ENCODE measurements at regions not wholly inside any gene's neighbourhood (a gene's known extent, or its start where the extent isn't known, plus 50 kb on each side); places are given as distances from the start of the nearest gene placed in this dataset.

GRCh38 chr11:97414801-97415200 lies 1025.0 kb downstream of the JRKL start:
- no peak for ATAC-seq (ENCODE audit: low FRiP score)
- DNase-seq (ENCODE audit: low spot score), result no peak
- TF ChIP-seq CTCF (IDR thresholded peaks at IDR 0.05), result no peak

- DNase-seq (ENCODE audit: low spot score) (no peak), ATAC-seq (ENCODE audit: low FRiP score) (no peak)
- TF ChIP-seq CTCF (IDR thresholded peaks at IDR 0.05), result no peak
Measured at GRCh38 chr11:97419729-97420128, 1029.9 kb downstream of the JRKL start.

GRCh38 chr11:97428247-97428790 lies 1038.5 kb downstream of the JRKL start:
- DNase-seq (ENCODE audit: low spot score), result no peak
- TF ChIP-seq CTCF (IDR thresholded peaks at IDR 0.05), result no peak
- no peak for ATAC-seq (ENCODE audit: low FRiP score)

GRCh38 chr11:97430877-97431276 lies 1041.1 kb downstream of the JRKL start:
- ATAC-seq (ENCODE audit: low FRiP score), result no peak
- no peak for TF ChIP-seq CTCF (IDR thresholded peaks at IDR 0.05)
- DNase-seq (ENCODE audit: low spot score), result no peak

- ATAC-seq (ENCODE audit: low FRiP score), result no peak
- no peak for TF ChIP-seq CTCF (IDR thresholded peaks at IDR 0.05)
- no peak for DNase-seq (ENCODE audit: low spot score)
Measured at GRCh38 chr11:97432926-97433325, 1043.1 kb downstream of the JRKL start.

GRCh38 chr11:97445561-97445960 lies 1055.7 kb downstream of the JRKL start:
- TF ChIP-seq CTCF (IDR thresholded peaks at IDR 0.05), result no peak
- DNase-seq (ENCODE audit: low spot score) (no peak), ATAC-seq (ENCODE audit: low FRiP score) (no peak)

- DNase-seq (ENCODE audit: low spot score), result no peak
- no peak for ATAC-seq (ENCODE audit: low FRiP score)
- TF ChIP-seq CTCF (IDR thresholded peaks at IDR 0.05), result no peak
Measured at GRCh38 chr11:97451441-97451840, 1061.6 kb downstream of the JRKL start.
